HG02840 (cell line): ENCODE measurements at regions not wholly inside any gene's neighbourhood (a gene's known extent, or its start where the extent isn't known, plus 50 kb on each side); places are given as distances from the start of the nearest gene placed in this dataset.

Experiments used
- ATAC-seq: cut with Tn5 transposase; IDR thresholded peaks from one replicate; pipeline ENCODE4 v1.9.1; 2021; ENCODE audit warnings: mild to moderate bottlenecking, moderate library complexity, moderate number of reproducible peaks; ENCODE audit not compliant: unreplicated experiment, low FRiP score

DNA sequence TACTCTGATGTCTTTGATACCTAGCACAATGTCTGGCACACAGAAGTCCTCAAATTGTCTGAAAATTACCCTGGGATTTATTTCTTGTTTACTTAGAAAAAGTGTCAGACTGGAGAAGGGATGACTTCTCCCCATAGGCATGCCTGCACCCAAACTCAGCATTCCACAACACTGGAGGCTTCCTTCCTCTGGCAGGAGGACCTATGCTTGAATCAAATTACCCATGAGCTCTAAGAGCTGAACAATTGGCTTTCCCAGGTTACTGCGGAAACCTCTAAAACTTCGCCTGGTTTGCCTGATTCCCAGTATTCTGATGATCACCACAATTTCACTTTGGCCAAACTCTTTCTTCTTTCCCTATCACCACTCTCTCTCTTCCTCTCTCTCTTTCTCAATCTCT lies 217.4 kb downstream of the DIPK2A start:
- ATAC-seq, result no peak

DNA sequence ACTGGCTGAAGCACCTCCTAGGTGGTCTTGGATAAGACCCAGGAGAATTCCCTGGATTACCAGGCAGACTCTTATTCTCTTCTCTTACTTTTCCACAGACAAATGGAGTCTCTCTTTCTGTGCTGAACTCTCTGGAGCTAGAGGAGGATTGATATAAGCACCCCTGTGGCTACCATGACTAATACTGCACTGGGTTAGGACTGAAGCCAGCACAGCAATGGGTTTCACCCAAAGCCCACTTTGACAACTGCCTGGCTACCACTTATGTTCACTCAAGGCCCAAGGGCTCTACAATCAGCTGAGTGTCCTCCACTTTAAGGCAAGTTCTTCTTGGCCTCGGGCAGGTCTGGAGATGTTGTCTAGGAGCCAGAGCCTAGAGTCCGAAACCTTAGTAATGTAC lies 225.5 kb downstream of the DIPK2A start:
- no peak for ATAC-seq

DNA sequence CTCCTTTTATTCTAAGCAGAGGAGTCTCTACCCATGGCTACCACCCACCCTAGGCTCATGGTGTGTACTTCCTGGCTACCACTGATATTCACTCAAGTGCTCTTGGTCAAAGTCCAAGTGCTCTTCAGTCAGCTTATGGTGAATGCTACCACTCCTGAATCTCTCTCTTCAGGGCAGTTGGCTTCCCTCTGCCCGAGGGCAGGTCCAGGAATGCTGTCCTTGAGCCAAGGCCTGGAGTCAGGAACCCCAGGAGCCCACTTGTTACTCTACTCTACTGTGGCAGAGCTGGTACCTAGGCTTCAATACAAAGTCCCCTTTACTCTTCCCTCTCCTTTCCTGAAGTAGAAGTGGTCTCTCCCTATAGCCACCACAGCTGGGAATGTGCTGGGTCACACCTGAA lies 226.0 kb downstream of the DIPK2A start:
- no peak for ATAC-seq

DNA sequence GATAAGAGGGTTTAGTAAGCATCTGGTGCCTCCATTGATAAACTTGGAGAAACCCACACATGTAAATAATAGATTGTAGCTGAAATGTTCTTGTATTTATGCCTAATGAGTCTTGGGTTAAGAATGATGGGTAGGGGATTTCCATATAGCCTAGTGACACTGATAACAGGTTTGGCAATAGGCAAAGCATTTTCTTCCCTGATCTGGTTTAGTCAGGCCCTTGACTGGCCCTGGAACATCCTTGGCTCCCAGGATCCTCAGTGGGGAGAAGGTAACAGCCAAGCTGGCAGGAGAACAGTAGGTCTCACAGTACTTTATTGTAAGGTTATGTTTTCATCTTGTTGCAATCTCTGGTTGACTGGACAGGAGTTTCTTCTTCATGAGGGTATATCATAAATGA lies 228.4 kb downstream of the DIPK2A start:
- no peak for ATAC-seq

DNA sequence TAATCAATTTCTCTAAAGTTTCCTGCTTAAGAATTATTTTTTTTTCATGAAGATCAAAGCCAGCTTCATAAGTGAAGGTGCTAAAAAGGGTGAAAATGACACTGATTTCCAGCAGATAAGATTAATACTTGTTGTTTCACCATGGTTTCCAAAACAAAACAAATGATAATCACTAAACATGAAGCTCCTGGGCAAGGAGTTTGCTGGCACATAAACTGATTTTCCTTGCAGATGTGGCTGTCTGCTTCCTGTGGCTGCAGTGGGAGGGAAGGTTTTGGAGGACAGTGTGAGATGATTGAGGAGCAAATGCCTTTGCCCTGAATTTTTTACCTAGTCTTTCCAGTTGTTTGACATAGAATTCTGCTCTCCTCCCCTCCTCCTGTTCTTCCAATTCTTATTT lies 228.8 kb downstream of the DIPK2A start:
- ATAC-seq, result no peak

DNA sequence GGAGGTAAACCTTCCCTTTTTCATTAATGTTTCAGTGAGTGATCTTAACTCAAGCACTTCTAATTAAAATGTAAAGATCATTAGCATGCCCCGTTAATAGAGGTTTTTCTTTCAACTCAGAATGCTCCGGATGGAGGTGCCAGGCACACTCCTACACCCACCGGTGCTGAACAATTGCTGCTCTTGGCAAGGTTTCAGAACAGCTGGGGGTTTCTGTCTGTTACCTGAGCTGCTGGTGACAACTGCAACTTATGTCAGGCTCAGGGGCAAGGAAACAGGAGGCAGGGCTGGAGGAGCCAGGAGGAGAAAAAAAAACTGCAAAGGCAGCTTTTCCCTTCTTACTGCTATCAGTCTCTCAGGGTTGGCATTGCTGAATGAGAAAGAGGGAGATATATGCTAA lies 250.1 kb downstream of the DIPK2A start:
- no peak for ATAC-seq

DNA sequence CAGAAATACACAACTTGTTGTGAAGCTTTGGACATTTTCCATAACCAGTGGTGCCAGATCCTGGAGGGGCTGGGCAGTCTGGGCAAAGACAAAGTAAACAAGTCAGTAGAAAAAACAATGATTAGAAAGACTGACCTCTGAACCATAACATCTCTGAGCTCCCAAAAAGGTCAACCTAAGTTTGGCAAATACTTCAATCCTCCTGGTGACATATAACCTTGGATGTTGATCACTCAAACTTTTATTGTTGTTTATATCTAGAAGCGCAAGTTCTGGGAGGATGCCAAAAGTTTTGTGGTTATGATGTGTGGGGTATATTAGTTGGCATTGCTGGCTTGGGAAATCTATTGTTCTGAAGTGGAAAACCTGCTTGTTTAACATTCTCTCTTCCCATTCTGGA lies 257.7 kb downstream of the DIPK2A start:
- ATAC-seq, result no peak

DNA sequence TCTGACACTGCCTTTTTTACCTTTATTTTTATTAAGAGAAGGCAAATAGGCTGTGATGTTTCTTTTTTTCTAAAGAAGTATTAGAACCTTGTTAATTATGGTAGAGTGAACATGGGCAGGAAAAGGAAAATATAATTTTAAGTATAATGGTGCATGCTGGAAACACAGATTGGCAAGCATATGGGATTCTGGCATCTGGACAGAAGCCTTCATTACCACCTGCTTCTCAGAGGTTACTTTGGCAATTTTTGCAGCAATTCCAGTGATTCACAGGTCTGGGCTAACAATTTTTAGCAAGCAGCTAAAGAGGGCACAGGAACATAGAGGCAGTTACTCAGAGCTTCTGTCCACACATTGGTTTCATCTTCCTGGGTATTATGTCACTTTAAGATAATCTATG lies 258.3 kb downstream of the DIPK2A start:
- no peak for ATAC-seq

DNA sequence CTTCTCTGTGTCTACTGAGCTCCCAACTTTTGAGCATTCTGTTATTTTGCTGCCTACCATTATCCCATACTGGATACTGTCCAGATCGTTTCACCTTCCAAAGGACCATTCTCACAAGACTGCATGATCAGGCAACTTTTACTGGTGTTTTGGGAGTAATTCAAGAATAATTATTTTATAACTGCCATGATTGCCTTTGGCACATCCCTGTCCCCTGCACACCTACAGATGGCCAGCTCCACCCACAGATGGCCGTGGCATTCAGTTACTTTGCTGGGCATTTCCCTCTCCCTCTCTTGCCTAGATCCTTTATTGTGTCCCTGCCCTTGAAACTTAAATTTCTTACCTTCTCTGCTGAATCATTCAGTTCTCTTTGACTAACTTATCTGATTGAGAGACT lies 263.9 kb downstream of the DIPK2A start:
- no peak for ATAC-seq

DNA sequence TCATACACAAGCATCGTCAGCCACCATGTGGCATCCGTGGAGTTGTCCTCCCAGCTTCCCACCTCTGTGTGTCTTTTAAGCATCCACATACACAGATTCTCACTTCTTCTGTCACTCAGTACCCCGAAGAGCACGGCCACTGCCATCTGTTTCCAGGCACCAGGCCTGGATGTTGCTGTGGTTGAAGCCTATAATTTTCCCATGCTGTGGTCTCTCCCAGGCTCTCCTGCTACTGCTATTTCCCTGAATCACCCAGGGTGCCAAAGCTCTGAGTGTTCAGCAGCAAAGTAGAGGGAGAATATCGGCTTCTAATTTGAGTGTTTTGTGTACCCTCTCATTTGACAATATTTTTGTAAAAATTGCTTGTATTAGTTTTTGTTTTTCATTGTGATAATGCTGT lies 265.7 kb downstream of the DIPK2A start:
- no peak for ATAC-seq

DNA sequence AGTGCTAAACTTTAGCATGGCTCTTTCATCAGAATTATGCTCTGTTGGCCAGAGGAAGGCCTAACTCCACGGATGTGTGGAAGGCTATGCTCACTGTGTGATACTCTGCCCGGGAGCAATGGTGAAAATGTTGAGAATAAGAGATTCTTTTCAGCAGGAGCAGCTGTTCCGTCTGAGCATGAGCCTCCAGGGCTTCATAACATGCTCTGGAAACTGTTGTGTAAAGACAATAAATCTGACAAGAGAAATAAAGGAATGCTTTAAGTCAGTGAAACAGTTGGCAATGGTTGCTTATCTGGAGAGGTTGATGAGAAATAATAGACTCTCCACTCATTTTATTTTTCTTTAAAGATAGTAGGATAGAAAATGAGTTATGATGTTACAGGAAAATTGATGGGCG lies 269.8 kb downstream of the DIPK2A start:
- ATAC-seq, result no peak

DNA sequence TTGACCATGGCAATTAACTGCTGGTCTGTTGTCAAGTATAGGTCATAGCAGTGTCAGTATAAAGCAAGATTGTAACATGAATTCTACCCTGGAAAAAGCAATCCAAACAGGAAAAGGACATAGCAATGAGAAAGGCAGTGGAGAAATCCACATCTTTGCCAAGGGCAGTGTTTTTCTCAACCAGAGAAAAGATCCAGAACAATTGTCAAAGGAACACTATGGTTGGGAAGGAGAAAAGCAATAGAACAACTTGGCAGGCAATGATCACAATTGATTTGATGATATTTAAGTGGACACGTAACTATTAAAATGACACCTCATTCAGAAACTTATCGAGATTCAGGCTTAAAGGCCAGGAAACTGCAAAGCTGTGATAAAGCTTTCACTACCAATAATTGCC lies 271.1 kb downstream of the DIPK2A start:
- no peak for ATAC-seq

DNA sequence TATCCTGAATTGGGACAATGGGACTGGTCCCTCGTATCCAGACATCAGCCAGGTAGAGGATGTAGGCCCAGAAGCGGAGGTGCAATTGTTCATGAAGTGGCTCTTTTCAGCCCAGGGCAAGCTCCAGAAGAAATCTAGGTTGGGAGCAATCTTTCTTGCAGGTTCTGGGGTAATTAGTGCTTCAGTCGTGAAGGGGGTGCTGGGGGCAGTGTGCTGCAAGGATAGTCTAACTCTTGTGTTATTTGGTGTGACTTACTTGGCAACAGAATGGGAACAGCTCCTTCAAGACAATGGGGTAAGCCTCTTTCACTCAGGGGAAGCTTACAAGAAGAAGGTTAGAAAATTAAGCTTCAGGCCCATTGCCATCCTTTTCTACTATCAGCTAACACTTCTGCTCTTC lies 273.0 kb downstream of the DIPK2A start:
- no peak for ATAC-seq

DNA sequence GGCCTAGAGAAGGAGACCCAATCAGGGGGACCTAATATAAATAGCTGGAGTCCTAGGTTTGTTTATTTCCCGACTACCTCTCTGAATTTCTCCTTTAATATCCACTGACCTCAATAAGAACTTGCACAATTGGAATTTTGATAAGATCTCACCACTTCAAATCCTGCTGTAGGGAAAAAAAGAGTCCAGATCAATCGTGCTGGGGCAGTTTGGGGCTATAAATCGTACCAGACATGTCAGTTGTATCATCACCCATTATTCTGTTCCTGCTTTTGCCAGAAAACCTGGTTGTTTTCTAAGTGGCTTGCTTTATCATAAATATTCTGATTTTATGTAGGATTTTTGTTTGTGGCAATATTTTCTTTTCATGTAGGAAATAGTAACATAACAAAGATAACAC lies 281.3 kb downstream of the DIPK2A start:
- no peak for ATAC-seq

DNA sequence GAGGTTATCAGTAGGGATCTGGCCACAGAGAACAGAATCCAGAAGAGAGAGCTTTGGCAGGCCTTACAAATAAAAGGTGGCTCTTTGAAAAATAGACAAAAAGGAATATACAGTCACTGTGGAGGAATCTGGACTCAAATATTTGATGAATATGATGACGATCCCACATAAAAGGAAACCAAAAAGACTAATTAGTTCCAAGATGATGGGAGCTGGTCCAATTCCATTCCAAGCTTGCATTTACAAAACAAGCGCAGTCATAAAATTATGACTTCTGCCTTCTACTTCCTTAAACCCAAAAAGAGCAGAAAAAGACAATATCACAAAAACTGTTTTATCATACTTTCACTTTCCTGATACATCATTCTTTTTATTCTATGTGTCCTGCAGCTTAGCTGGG lies 285.8 kb downstream of the DIPK2A start:
- no peak for ATAC-seq

DNA sequence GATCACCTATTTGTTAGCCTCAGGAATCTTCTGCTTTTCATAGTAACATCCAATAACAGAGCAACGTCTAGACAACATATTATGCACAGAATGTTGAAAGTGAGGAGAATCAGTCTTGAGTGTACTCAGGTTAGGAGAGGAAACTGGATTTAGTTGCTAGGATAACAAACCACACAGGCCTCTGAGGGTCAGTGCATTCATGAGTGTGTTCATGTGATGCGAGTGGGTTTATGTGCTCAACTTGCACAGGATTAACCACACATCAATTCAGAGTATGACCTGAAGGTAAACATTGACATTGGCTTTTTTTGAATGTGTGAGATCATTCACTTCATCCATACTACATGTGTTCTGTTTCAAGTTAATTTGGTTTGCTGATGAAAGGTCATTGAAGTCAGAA lies 287.6 kb downstream of the DIPK2A start:
- no peak for ATAC-seq

DNA sequence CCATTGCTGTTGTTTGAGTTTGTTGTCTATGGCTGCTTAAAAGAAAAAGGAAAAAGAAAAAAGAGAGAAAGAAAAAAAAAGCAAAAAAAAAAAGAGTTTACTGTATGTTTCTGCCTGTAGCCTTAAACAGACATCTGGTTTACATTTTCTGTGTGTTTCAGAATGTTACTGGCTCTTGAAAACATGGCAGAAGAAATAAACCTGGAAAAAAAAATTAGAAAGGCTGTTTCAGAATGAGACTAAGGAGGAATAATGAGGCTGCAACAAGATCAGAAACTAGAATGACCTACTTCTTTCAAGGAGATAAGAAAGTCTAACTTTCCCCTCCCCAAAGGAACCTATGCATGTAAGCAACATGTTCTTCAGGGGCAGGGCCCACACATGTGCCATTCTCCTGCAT lies 292.1 kb downstream of the DIPK2A start:
- ATAC-seq, result no peak

DNA sequence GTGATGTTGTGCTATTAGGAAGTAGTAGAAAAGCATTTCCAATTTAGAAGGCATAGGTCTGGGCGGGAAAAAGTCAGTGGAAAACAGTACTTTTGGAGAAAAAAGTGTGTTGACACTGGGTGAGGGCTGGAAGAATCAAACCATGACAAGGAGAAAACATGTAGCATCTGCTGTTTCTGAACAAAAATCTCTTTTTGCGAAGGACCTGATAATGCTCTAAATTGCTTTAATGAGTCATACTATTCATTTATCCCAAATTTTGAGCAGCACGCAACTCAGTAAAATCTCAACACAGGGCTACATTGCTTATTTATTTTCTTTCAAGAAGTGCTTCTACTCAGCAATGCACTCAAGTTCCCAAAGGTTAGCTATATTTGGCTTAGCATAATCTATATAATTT lies 292.7 kb downstream of the DIPK2A start:
- no peak for ATAC-seq

DNA sequence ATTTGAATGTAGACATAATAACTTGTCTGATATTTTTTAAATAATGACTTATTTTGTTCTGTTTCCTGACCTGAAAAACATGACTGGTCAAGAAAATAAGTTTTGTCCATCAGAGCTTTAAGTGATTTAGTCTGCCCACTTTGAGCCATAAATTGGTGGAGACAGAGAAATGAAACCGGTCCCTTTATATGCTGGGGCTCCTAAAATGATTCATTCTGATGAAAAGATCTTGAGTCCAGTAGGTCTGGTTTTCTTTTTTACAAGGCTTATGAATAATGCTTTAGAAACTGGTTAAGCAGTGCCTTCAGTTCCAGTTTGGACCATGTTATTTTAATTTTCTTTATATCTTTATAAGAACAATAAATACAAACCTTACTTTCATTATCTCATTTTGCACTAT lies 293.2 kb downstream of the DIPK2A start:
- ATAC-seq, result no peak

DNA sequence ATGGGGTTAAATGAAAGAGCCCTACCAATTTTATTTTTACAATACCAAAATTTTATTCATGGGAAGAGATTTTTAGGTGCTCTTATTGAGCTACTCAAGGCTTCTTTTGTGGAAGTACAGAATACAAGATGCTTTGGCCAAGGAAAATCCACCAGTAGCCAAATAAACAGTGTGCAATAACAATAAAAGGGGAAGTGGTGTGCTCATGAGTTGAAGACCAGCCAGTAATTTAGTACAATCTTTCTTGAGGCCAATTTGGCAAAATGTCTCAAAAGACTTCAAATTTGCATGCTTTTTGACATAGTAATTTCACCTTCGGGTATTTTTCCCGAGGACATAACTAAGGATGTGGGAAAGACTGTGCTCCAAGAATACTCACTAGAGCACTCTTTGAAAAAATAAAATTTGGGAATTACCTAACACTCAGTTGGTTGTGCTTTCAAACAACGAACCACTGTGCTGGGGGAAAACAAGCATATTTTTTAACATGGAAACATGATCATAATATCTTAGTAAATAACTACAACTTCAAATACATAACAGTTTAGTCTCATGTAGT lies 294.0 kb downstream of the DIPK2A start:
- no peak for ATAC-seq

DNA sequence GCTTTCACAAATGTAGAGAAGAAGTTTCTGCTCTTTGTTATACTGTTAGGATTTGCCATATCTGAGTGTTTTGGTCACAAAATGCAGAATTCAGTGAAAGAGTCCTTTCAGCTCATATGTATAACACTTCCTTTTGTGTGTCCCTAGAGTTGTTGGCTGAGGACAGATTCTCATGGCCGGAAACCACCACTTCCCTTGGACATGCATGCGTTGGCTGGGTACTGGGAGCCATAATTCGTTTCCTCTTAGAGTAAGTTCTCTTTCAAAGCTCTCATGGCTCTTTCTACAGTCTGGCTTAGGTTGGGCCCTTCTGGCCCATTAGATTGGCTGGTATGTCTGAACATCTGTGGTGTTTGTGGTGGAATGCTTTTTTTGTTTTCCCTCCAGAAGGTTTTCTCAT lies 298.5 kb downstream of the DIPK2A start:
- ATAC-seq, result no peak

DNA sequence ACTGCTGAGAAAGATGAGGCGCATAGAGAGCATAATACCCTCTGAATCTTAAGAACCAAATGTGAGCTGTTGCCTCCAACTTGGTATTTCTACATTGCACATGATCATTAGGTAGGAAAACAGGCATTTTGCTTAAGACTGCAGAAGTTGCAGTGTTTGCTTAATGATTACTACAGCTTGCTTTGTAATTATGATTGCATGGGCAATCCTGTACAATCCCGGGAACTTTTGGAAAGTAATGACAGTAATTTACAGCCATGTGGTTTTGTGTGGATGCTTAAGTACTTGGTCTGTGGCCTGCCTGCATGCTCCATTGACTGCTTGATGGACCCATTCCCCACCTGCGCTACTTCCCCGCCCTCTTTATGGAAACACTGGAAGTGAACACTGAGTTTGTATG lies 301.1 kb downstream of the DIPK2A start:
- ATAC-seq, result no peak

DNA sequence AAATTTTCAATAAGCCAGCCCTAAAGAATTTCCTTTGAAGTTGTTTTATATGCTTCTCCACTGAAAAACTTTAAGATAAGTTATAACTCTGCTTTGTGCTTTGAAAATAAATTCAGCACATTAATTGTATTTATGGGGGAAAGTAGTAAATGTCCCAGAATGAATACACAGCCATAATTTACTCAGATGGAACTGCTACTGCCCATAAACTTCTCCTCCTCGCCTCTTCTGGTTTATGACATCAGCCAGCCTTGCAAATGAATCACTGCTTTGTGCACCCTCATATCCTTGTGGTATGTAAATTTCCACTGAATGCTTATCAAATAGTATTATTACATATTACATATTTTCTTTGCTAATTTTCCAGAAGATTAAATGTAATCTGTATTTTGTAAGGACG lies 302.0 kb downstream of the DIPK2A start:
- ATAC-seq, result no peak
